ENCODE measurements at regions not wholly inside any gene's neighbourhood (a gene's known extent, or its start where the extent isn't known, plus 50 kb on each side); places are given as distances from the start of the nearest gene placed in this dataset.

DNA sequence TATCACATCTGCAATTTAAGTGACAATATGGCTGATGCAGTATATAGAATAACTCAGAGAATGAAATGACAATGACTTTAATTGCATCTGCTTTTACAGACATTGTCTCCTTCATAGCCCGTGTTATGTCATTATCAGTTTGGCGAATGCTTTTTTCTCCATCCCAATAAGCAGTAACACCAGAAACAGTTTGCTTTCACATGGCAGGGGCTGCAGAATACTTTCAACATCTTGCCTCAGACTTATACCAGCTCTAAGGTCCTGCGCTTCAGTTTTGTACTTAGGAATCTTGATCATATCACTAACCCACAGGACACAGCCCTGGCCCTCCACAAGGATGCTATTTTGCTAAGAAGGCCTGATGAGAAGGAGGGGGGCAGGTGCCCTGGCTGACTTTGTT is 49.9 kb upstream of the SPESP1 start:
- TF ChIP-seq, protein P1, sequence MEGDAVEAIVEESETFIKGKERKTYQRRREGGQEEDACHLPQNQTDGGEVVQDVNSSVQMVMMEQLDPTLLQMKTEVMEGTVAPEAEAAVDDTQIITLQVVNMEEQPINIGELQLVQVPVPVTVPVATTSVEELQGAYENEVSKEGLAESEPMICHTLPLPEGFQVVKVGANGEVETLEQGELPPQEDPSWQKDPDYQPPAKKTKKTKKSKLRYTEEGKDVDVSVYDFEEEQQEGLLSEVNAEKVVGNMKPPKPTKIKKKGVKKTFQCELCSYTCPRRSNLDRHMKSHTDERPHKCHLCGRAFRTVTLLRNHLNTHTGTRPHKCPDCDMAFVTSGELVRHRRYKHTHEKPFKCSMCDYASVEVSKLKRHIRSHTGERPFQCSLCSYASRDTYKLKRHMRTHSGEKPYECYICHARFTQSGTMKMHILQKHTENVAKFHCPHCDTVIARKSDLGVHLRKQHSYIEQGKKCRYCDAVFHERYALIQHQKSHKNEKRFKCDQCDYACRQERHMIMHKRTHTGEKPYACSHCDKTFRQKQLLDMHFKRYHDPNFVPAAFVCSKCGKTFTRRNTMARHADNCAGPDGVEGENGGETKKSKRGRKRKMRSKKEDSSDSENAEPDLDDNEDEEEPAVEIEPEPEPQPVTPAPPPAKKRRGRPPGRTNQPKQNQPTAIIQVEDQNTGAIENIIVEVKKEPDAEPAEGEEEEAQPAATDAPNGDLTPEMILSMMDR (conservative IDR thresholded peaks at IDR 0.05; ENCODE audit: low read depth, low read length) = no peak
- TF ChIP-seq SMC3 (IDR thresholded peaks at IDR 0.05; ENCODE audit: low read depth, low read length) (no peak), POLR2A (IDR thresholded peaks at IDR 0.05; ENCODE audit: low read depth, low read length) (no peak)

All from IMR-90 (cell line).